ENCODE measurements at regions not wholly inside any gene's neighbourhood (a gene's known extent, or its start where the extent isn't known, plus 50 kb on each side); places are given as distances from the start of the nearest gene placed in this dataset.

- TF ChIP-seq, protein P1, sequence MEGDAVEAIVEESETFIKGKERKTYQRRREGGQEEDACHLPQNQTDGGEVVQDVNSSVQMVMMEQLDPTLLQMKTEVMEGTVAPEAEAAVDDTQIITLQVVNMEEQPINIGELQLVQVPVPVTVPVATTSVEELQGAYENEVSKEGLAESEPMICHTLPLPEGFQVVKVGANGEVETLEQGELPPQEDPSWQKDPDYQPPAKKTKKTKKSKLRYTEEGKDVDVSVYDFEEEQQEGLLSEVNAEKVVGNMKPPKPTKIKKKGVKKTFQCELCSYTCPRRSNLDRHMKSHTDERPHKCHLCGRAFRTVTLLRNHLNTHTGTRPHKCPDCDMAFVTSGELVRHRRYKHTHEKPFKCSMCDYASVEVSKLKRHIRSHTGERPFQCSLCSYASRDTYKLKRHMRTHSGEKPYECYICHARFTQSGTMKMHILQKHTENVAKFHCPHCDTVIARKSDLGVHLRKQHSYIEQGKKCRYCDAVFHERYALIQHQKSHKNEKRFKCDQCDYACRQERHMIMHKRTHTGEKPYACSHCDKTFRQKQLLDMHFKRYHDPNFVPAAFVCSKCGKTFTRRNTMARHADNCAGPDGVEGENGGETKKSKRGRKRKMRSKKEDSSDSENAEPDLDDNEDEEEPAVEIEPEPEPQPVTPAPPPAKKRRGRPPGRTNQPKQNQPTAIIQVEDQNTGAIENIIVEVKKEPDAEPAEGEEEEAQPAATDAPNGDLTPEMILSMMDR (conservative IDR thresholded peaks at IDR 0.05 in 1 of 2, IDR thresholded peaks at IDR 0.05 in 1 of 2; ENCODE audit: low read depth in 1 of 2, low read length in 2 of 2), result no peak
- no peak for TF ChIP-seq EZH2 (IDR thresholded peaks at IDR 0.05; ENCODE audit: low read length, missing control alignments)
Observed at GRCh38 chr14:25252793-25253192, 202.8 kb upstream of the STXBP6 start.

Measured in fibroblast of lung (primary cell).